ENCODE measurements at regions not wholly inside any gene's neighbourhood (a gene's known extent, or its start where the extent isn't known, plus 50 kb on each side); places are given as distances from the start of the nearest gene placed in this dataset.

DNA sequence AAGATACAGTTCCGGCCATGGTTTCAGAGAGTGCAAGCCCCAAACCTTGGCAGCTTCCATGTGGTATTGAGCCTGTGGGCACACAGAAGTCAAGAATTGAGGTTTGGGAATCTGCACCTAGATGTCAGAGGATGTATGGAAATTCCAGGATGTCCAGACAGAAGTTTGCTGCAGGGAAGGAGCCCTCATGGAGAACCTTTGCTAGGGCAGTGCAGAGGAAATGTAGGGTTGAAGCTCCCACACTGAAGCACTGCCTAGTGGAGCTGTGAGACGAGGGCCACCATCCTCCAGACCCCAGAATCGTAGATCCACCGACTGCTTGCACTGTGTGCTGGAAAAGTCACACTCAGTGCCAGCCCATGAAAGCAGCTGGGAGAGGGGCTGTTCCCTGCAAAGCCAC lies 267.5 kb downstream of the OGFRL1 start:
- H3K4me1 Mint-ChIP-seq: peaks cover 8% of the 10 kb centered on the region
- peaks cover 23% of the 10 kb centered on the region for H3K36me3 Mint-ChIP-seq (ENCODE audit: low read depth)
- TF ChIP-seq, protein P1, sequence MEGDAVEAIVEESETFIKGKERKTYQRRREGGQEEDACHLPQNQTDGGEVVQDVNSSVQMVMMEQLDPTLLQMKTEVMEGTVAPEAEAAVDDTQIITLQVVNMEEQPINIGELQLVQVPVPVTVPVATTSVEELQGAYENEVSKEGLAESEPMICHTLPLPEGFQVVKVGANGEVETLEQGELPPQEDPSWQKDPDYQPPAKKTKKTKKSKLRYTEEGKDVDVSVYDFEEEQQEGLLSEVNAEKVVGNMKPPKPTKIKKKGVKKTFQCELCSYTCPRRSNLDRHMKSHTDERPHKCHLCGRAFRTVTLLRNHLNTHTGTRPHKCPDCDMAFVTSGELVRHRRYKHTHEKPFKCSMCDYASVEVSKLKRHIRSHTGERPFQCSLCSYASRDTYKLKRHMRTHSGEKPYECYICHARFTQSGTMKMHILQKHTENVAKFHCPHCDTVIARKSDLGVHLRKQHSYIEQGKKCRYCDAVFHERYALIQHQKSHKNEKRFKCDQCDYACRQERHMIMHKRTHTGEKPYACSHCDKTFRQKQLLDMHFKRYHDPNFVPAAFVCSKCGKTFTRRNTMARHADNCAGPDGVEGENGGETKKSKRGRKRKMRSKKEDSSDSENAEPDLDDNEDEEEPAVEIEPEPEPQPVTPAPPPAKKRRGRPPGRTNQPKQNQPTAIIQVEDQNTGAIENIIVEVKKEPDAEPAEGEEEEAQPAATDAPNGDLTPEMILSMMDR (IDR thresholded peaks at IDR 0.05): no peak
- peaks cover 81% of the 10 kb centered on the region for H3K9me3 Mint-ChIP-seq
- no peak for DNase-seq
- H3K4me3 Mint-ChIP-seq: no peak overlapping the region
- H3K27ac Mint-ChIP-seq: no peak overlapping the region
- H3K27me3 Mint-ChIP-seq (ENCODE audit: low read depth, poor library complexity): peaks cover 3% of the 10 kb centered on the region

DNA sequence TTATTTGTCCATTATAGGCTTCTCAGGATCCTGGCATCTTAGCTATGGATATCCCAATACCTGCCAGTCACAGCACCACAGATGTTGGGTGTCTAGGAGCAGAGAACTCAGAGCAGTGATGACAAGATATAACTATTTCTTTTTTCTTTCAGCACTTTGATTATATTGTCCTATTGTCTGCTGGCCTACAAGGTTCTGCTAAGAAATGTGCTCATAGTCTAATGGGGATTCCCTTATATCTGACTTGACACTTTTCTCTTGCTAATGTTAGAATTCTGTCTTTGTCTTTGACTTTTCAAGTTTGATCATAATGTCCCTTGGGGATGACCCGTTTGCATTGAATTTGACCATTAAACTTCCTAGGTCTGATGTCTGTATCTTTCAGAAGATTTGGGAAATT lies 270.4 kb downstream of the OGFRL1 start:
- no peak overlapping the region for H3K27ac Mint-ChIP-seq
- H3K4me3 Mint-ChIP-seq: no peak overlapping the region
- H3K4me1 Mint-ChIP-seq: no peaks in the 10 kb centered on the region
- peaks cover 3% of the 10 kb centered on the region for H3K27me3 Mint-ChIP-seq (ENCODE audit: low read depth, poor library complexity)
- H3K9me3 Mint-ChIP-seq: peaks cover 74% of the 10 kb centered on the region
- H3K36me3 Mint-ChIP-seq (ENCODE audit: low read depth): peaks cover 23% of the 10 kb centered on the region
- TF ChIP-seq, protein P1 (IDR thresholded peaks at IDR 0.05): no peak
- DNase-seq: no peak

DNA sequence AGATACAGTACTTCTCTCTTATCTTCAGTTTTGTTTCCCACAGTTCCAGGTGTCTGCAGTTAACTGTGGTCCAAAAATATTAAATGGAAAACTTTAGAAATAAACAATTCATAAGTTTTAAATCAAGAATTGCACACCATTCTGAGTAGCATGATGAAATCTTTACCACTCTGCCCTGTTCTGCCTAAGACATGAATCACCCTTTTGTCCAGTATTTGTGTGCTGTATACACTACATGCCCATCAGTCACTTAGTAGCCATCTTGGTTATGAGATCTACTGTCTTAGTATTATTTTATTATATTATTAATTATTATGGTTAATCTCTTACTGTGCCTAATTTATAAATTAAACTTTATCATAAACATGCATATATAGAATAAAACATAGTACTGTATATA lies 279.0 kb downstream of the OGFRL1 start:
- H3K27ac Mint-ChIP-seq: no peak overlapping the region
- peaks cover 4% of the 10 kb centered on the region for H3K9me3 Mint-ChIP-seq
- peaks cover 8% of the 10 kb centered on the region for H3K27me3 Mint-ChIP-seq (ENCODE audit: low read depth, poor library complexity)
- TF ChIP-seq, protein P1 (IDR thresholded peaks at IDR 0.05): no peak
- H3K4me3 Mint-ChIP-seq: no peak overlapping the region
- no peak for DNase-seq
- H3K36me3 Mint-ChIP-seq (ENCODE audit: low read depth): no peaks in the 10 kb centered on the region
- no peaks in the 10 kb centered on the region for H3K4me1 Mint-ChIP-seq

DNA sequence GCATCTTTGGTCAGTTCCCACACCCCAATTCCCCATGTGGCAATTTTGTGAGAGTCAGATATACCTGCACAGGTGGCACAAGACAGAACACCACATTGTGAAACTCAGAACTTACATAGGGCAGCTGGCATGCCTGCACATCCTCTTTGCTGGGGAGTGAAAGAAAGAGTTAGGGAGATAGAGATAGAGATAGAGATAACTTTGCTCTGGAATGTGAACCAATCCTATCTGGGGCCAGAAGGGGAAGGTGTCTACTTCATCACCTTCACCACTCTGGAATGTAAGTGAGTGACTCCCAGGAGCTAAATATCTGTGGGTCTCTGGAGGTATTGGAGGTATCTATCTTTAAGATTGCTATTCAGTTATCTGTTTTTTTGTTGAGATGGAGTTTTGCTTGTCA lies 289.2 kb downstream of the OGFRL1 start:
- DNase-seq: no peak
- TF ChIP-seq, protein P1 (IDR thresholded peaks at IDR 0.05): no peak
- peaks cover 13% of the 10 kb centered on the region for H3K27me3 Mint-ChIP-seq (ENCODE audit: low read depth, poor library complexity)
- H3K36me3 Mint-ChIP-seq (ENCODE audit: low read depth): no peaks in the 10 kb centered on the region
- no peaks in the 10 kb centered on the region for H3K4me1 Mint-ChIP-seq
- no peak overlapping the region for H3K27ac Mint-ChIP-seq
- no peaks in the 10 kb centered on the region for H3K9me3 Mint-ChIP-seq
- no peak overlapping the region for H3K4me3 Mint-ChIP-seq

DNA sequence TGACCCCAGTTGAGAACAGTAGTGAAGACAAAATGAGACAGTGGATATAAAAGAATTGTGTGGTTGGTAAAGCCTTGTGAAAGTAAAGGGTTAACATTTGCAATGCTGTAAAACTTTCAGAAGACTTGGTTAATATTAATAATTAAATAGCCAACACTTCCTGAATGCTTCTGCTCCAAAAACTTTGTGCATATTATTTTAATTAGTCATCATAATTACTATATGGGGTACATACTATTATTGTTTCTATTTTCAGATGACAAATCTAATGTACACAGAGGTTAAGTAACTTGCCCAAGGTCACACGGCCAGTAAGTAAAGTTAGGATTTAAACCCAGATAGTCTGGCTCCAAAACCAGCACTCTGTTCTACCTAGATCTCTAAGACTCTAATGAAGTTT lies 291.3 kb downstream of the OGFRL1 start:
- no peak for DNase-seq
- Mint-ChIP-seq H3K4me1 (peaks cover 4% of the 10 kb centered on the region), H3K9me3 (peaks cover 3% of the 10 kb centered on the region), H3K27ac (no peak overlapping the region), H3K27me3 (ENCODE audit: low read depth, poor library complexity) (peaks cover 10% of the 10 kb centered on the region), H3K4me3 (no peak overlapping the region), H3K36me3 (ENCODE audit: low read depth) (no peaks in the 10 kb centered on the region)
- TF ChIP-seq, protein P1 (IDR thresholded peaks at IDR 0.05): no peak

DNA sequence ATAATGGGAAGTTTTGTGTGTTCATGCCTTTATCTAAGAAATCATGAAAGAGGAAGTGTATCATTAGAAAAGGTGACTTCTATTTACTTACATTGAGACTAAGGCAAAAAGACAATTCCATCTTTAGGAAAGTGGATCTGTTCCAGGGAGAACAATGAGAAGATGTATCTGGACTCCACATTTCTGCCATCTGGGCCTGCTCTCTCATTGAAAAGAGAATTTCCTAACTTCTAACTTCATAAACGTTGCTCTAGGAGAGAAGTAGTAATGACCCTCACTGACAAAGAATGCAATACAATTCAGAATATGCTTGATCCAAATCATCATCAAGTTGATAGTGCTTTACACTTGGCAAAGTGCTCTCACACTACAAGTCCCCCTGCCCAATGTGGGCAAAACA lies 294.2 kb downstream of the OGFRL1 start:
- Mint-ChIP-seq H3K4me1 (peaks cover 4% of the 10 kb centered on the region), H3K9me3 (peaks cover 6% of the 10 kb centered on the region), H3K27ac (no peak overlapping the region), H3K36me3 (ENCODE audit: low read depth) (no peaks in the 10 kb centered on the region), H3K4me3 (no peak overlapping the region), H3K27me3 (ENCODE audit: low read depth, poor library complexity) (peaks cover 10% of the 10 kb centered on the region)
- DNase-seq: no peak
- TF ChIP-seq, protein P1 (IDR thresholded peaks at IDR 0.05): no peak

Measured in nephron progenitor cell (in vitro differentiated cells).